ENCODE measurements at regions not wholly inside any gene's neighbourhood (a gene's known extent, or its start where the extent isn't known, plus 50 kb on each side); places are given as distances from the start of the nearest gene placed in this dataset.

GRCh38 chr3:152155246-152156020, 113.3 kb upstream of the MBNL1 start:
- Histone ChIP-seq H3F3A (ENCODE audit: low read depth) (no peaks in the 10 kb centered on the region), H3K27me3 (ENCODE audit: insufficient read depth, low read length, poor library complexity, severe bottlenecking) (no peaks in the 10 kb centered on the region), H3K9me3 (ENCODE audit: insufficient read depth, low read depth, low read length) (no peaks in the 10 kb centered on the region), H3K9me2 (replicated peaks; ENCODE audit: low read depth, low read length) (no peaks in the 10 kb centered on the region), H3K4me2 (ENCODE audit: low read depth, low read length, poor library complexity, severe bottlenecking) (no peak overlapping the region), H2AFZ (ENCODE audit: low read length) (no peak overlapping the region), H3K4me1 (ENCODE audit: insufficient read depth, low read length, poor library complexity, severe bottlenecking) (no peaks in the 10 kb centered on the region), H3K36me3 (ENCODE audit: insufficient read depth, low read length) (no peaks in the 10 kb centered on the region), H3K4me3 (ENCODE audit: low read length, poor library complexity, severe bottlenecking) (no peak overlapping the region), H4K20me1 (ENCODE audit: insufficient read depth, low read length, poor library complexity, severe bottlenecking) (no peaks in the 10 kb centered on the region), H3K79me2 (ENCODE audit: insufficient read depth, low read length) (no peaks in the 10 kb centered on the region), H3K9ac (ENCODE audit: low read depth, low read length, poor library complexity, severe bottlenecking) (no peak overlapping the region)
- TF ChIP-seq EZH2phosphoT487 (IDR thresholded peaks at IDR 0.05; ENCODE audit: borderline replicate concordance) (no peak), CTCF (conservative IDR thresholded peaks at IDR 0.05; ENCODE audit: low read length) (no peak)

- Histone ChIP-seq H3K9me2 (replicated peaks; ENCODE audit: low read depth, low read length) (no peaks in the 10 kb centered on the region), H3K79me2 (ENCODE audit: insufficient read depth, low read length) (no peaks in the 10 kb centered on the region), H2AFZ (ENCODE audit: low read length) (no peak overlapping the region), H3K4me3 (ENCODE audit: low read length, poor library complexity, severe bottlenecking) (no peak overlapping the region), H3K4me1 (ENCODE audit: insufficient read depth, low read length, poor library complexity, severe bottlenecking) (no peaks in the 10 kb centered on the region), H3K27me3 (ENCODE audit: insufficient read depth, low read length, poor library complexity, severe bottlenecking) (no peaks in the 10 kb centered on the region), H3K4me2 (ENCODE audit: low read depth, low read length, poor library complexity, severe bottlenecking) (no peak overlapping the region), H3K9ac (ENCODE audit: low read depth, low read length, poor library complexity, severe bottlenecking) (no peak overlapping the region), H3K36me3 (ENCODE audit: insufficient read depth, low read length) (no peaks in the 10 kb centered on the region), H4K20me1 (ENCODE audit: insufficient read depth, low read length, poor library complexity, severe bottlenecking) (no peaks in the 10 kb centered on the region), H3F3A (ENCODE audit: low read depth) (no peaks in the 10 kb centered on the region), H3K9me3 (ENCODE audit: insufficient read depth, low read depth, low read length) (no peaks in the 10 kb centered on the region)
- TF ChIP-seq EZH2phosphoT487 (IDR thresholded peaks at IDR 0.05; ENCODE audit: borderline replicate concordance) (no peak), CTCF (conservative IDR thresholded peaks at IDR 0.05; ENCODE audit: low read length) (no peak)
Observed at GRCh38 chr3:152156880-152157279, 111.8 kb upstream of the MBNL1 start.

GRCh38 chr3:152157337-152157736, 111.4 kb upstream of the MBNL1 start:
- no peaks in the 10 kb centered on the region for H3K27me3 ChIP-seq (ENCODE audit: insufficient read depth, low read length, poor library complexity, severe bottlenecking)
- H3K4me2 ChIP-seq (ENCODE audit: low read depth, low read length, poor library complexity, severe bottlenecking) = no peak overlapping the region
- H2AFZ ChIP-seq (ENCODE audit: low read length) = no peak overlapping the region
- no peaks in the 10 kb centered on the region for H3K4me1 ChIP-seq (ENCODE audit: insufficient read depth, low read length, poor library complexity, severe bottlenecking)
- H3K79me2 ChIP-seq (ENCODE audit: insufficient read depth, low read length) = no peaks in the 10 kb centered on the region
- no peaks in the 10 kb centered on the region for H3K36me3 ChIP-seq (ENCODE audit: insufficient read depth, low read length)
- no peaks in the 10 kb centered on the region for H3K9me2 ChIP-seq (replicated peaks; ENCODE audit: low read depth, low read length)
- H4K20me1 ChIP-seq (ENCODE audit: insufficient read depth, low read length, poor library complexity, severe bottlenecking) = no peaks in the 10 kb centered on the region
- no peaks in the 10 kb centered on the region for H3K9me3 ChIP-seq (ENCODE audit: insufficient read depth, low read depth, low read length)
- no peak for TF ChIP-seq EZH2phosphoT487 (IDR thresholded peaks at IDR 0.05; ENCODE audit: borderline replicate concordance)
- no peak for TF ChIP-seq CTCF (conservative IDR thresholded peaks at IDR 0.05; ENCODE audit: low read length)
- no peak overlapping the region for H3K9ac ChIP-seq (ENCODE audit: low read depth, low read length, poor library complexity, severe bottlenecking)
- no peak overlapping the region for H3K4me3 ChIP-seq (ENCODE audit: low read length, poor library complexity, severe bottlenecking)
- no peaks in the 10 kb centered on the region for H3F3A ChIP-seq (ENCODE audit: low read depth)

Data from Loucy (cell line).